GM12891 (cell line): ENCODE measurements at regions not wholly inside any gene's neighbourhood (a gene's known extent, or its start where the extent isn't known, plus 50 kb on each side); places are given as distances from the start of the nearest gene placed in this dataset.

ENCODE experiments used
- PAX5 ChIP-seq: IDR thresholded peaks from 2 replicates; pipeline ENCODE4 v1.6.1; 2011; ENCODE audit warnings: low read length, moderate library complexity, mild to moderate bottlenecking; ENCODE audit not compliant: insufficient read depth, severe bottlenecking
- POLR2A ChIP-seq: IDR thresholded peaks from 2 replicates; pipeline ENCODE4 v1.6.1; 2011; ENCODE audit warnings: low read depth, low read length, control low read depth
- POLR2AphosphoS5 ChIP-seq: IDR thresholded peaks from 2 replicates; pipeline ENCODE4 v1.6.1; 2011; ENCODE audit warnings: low read depth, low read length, control low read depth
- POU2F2 ChIP-seq: IDR thresholded peaks from 2 replicates; pipeline ENCODE4 v1.6.1; 2011; ENCODE audit warnings: low read depth, mild to moderate bottlenecking, control low read depth, low read length, moderate library complexity
- SPI1 ChIP-seq: IDR thresholded peaks from 2 replicates; pipeline ENCODE4 v1.6.1; 2011; ENCODE audit warnings: low read depth, low read length, control low read depth
- TAF1 ChIP-seq: IDR thresholded peaks from 2 replicates; pipeline ENCODE4 v1.6.1; 2011; ENCODE audit warnings: low read depth, low read length, control low read depth

DNA sequence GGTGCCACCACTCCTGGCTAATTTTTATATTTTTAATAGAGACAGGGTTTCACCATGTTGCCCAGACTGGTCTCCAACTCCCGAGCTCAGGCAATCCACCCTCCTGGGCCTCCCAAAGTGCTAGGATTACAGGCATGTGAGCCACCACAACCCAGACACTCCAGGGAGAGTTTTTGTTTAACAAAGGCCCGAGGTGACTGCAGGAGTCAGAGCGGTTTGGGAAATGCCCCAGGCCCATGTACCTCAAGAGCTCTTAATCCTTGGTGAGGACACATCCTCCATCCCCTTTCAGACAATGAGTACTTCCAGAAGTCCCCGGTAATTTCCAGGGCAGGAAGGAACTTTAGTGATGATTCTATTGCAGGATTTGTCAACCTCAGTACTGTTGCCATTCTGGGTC lies 176.0 kb downstream of the ESRRB start:
- no peak for TF ChIP-seq TAF1
- TF ChIP-seq SPI1 = no peak
- TF ChIP-seq POLR2AphosphoS5 = no peak
- TF ChIP-seq POU2F2 = no peak
- no peak for TF ChIP-seq POLR2A
- TF ChIP-seq PAX5 = no peak
